HFFc6 (cell line): ENCODE measurements at regions not wholly inside any gene's neighbourhood (a gene's known extent, or its start where the extent isn't known, plus 50 kb on each side); places are given as distances from the start of the nearest gene placed in this dataset.

Experiments
- DNase-seq: peaks from one replicate; pipeline ENCODE4 v3.0.0-alpha.2; 2018
- H3K27ac Mint-ChIP-seq: 2 replicates; pipeline ENCODE4 v1.8.0; 2020; ENCODE audit warnings: mild to moderate bottlenecking, mixed read lengths
- H3K27me3 Mint-ChIP-seq: 2 replicates; pipeline ENCODE4 v1.8.0; 2021; ENCODE audit warnings: mild to moderate bottlenecking, moderate library complexity, mixed read lengths; ENCODE audit not compliant: insufficient read depth
- H3K36me3 Mint-ChIP-seq: 2 replicates; pipeline ENCODE4 v1.8.0; 2021; ENCODE audit warnings: low read depth, mixed read lengths
- H3K4me1 Mint-ChIP-seq: 2 replicates; pipeline ENCODE4 v1.8.0; 2020; ENCODE audit warnings: low read depth, mixed read lengths
- H3K4me3 Mint-ChIP-seq: 2 replicates; pipeline ENCODE4 v1.8.0; 2020; ENCODE audit warnings: mild to moderate bottlenecking, moderate library complexity, mixed read lengths
- H3K9me3 Mint-ChIP-seq: 2 replicates; pipeline ENCODE4 v1.8.0; 2020; ENCODE audit warnings: mild to moderate bottlenecking, mixed read lengths
- CTCF ChIP-seq: fragments of 200-600 bp; sonication (generic); IDR thresholded peaks from 2 replicates; pipeline ENCODE4 v1.5.0; 2021; ENCODE audit warnings: antibody characterized with exemption, mild to moderate bottlenecking

- no peak for DNase-seq
- H3K36me3 Mint-ChIP-seq = no peaks in the 10 kb centered on the region
- TF ChIP-seq CTCF = no peak
- H3K4me1 Mint-ChIP-seq = no peaks in the 10 kb centered on the region
- H3K4me3 Mint-ChIP-seq = no peak overlapping the region
- H3K27me3 Mint-ChIP-seq = no peaks in the 10 kb centered on the region; the same call in none of the 2 replicates
- peaks cover 4% of the 10 kb centered on the region; the same call in 1 of the 2 replicates for H3K9me3 Mint-ChIP-seq
- H3K27ac Mint-ChIP-seq = no peak overlapping the region
These were observed 355.8 kb upstream of the E2F7 start for GRCh38 chr12:77421152-77421551.

DNA sequence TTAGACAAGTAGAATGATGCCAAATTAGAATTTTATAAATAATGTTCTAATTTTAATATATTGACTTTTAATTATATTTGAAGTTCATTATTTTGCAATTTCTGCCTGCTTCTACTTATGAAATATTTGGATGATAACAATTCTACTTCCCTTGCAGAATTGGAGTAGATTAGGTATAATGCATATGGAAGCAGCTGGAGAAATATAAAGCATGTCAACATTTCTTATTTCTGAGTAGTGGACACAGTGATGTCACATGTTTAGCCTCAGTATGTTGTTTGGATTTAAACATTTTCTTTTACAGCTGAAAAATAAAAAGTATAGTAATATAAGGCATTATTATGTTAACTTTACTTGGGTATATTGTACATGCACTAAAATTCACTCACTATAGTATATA, 344.2 kb upstream of the E2F7 start:
- no peak for DNase-seq
- Mint-ChIP-seq H3K9me3 (no peaks in the 10 kb centered on the region), H3K27me3 (peaks cover 3% of the 10 kb centered on the region; the same call in 1 of the 2 replicates), H3K4me1 (no peaks in the 10 kb centered on the region), H3K27ac (no peak overlapping the region), H3K36me3 (no peaks in the 10 kb centered on the region), H3K4me3 (no peak overlapping the region)
- no peak for TF ChIP-seq CTCF

GRCh38 chr12:77407931-77408330, 342.6 kb upstream of the E2F7 start:
- no peak for DNase-seq
- no peaks in the 10 kb centered on the region for H3K9me3 Mint-ChIP-seq
- no peaks in the 10 kb centered on the region for H3K4me1 Mint-ChIP-seq
- H3K36me3 Mint-ChIP-seq = no peaks in the 10 kb centered on the region
- H3K4me3 Mint-ChIP-seq = no peak overlapping the region
- H3K27me3 Mint-ChIP-seq = peaks cover 3% of the 10 kb centered on the region; the same call in 1 of the 2 replicates
- TF ChIP-seq CTCF = no peak
- no peak overlapping the region for H3K27ac Mint-ChIP-seq

DNA sequence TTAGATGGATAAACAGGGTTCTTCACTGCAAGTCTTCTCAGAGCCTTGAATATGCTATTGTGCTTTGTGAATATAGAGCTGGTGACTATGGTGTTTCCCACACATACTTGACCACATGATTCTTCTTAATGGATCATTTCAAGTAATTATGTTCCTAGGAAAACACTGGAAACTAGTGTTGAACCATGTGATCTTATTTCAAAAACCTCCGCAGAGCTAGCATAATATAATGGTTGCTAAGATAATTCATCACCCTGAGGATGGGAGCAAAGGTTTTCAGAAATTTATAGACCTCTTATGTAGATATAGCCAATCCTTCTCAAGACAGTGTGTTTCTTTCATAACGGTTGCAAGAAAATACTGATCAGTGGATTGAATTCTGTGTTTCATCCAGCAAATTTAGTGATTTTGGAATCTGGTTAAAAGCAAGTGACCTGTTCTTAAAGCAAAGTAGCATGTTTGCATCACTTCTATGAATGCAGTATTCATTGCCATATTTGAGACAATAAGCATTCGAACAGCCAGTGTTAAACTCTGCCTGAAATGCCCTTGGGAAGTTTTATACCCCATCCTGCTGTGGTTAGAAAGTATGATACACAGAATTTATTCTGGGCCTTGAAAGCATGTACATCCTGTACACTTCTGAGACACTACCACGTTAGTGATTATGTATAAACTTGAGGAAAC, 341.0 kb upstream of the E2F7 start:
- Mint-ChIP-seq H3K27me3 (peaks cover 3% of the 10 kb centered on the region; the same call in 1 of the 2 replicates), H3K9me3 (no peaks in the 10 kb centered on the region), H3K27ac (no peak overlapping the region), H3K4me1 (no peaks in the 10 kb centered on the region), H3K4me3 (no peak overlapping the region), H3K36me3 (no peaks in the 10 kb centered on the region)
- no peak for DNase-seq
- no peak for TF ChIP-seq CTCF

- Mint-ChIP-seq H3K4me3 (no peak overlapping the region), H3K4me1 (no peaks in the 10 kb centered on the region), H3K27ac (no peak overlapping the region), H3K9me3 (no peaks in the 10 kb centered on the region), H3K36me3 (no peaks in the 10 kb centered on the region), H3K27me3 (peaks cover 3% of the 10 kb centered on the region; the same call in 1 of the 2 replicates)
- DNase-seq = no peak
- TF ChIP-seq CTCF = no peak
These were observed 337.3 kb upstream of the E2F7 start for GRCh38 chr12:77402716-77403115.
